ENCODE measurements at regions not wholly inside any gene's neighbourhood (a gene's known extent, or its start where the extent isn't known, plus 50 kb on each side); places are given as distances from the start of the nearest gene placed in this dataset.
"Not testable (repeated sequence)": the region's sequence is repeated elsewhere in the genome, so short reads cannot be mapped to it uniquely, and the experiment has no call there.

DNA sequence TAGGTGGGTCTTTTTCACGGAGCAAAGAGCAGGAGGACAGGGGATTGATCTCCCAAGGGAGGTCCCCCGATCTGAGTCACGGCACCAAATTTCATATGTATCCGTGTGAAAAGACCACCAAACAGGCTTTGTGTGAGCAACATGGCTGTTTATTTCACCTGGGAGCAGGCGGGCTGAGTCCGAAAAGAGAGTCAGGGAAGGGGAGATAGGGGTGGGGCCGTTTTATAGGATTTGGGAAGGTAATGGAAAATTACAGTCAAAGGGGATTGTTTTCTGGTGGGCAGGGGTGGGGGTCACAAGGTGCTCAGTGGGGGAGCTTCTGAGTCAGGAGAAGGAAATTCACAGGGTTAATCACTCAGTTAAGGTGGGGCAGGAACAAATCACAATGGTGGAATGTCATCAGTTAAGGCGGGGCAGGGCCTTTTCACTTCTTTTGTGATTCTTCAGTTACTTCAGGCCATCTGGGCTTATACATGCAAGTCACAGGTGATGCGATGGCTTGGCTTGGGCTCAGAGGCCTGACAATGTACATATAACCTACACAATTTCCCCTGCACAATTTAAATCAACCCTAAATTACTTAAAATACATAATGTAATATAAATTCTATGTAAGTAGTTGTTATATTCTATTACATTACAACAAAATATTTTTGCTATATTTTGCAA is 921.3 kb upstream of the ALCAM start:
- not testable (repeated sequence) for TF ChIP-seq CTCF, POLR2A (IDR thresholded peaks at IDR 0.05)
